Stimulated activated CD4-positive, alpha-beta T cell treated with anti-CD3 and anti-CD28 coated beads, Interleukin-12 subunit alpha, Interleukin-12 subunit beta, amount 100 ng/mL, for 24 hours (primary cell): ENCODE measurements at regions not wholly inside any gene's neighbourhood (a gene's known extent, or its start where the extent isn't known, plus 50 kb on each side); places are given as distances from the start of the nearest gene placed in this dataset.

ENCODE experiments used
- DNase-seq, 2 experiments: peaks; one replicate each; pipeline ENCODE4 v3.0.0-alpha.2; 2020; ENCODE audit warnings: low read depth in 2 of 2

- no peak for DNase-seq
These were observed 110.5 kb upstream of the HABP2 start for GRCh38 chr10:113442336-113442735.

- DNase-seq, result no peak
These were observed 109.5 kb upstream of the HABP2 start for GRCh38 chr10:113443141-113443925.

GRCh38 chr10:113444766-113445365 lies 108.0 kb upstream of the HABP2 start:
- DNase-seq, result no peak

- DNase-seq, result no peak
These were observed 107.1 kb upstream of the HABP2 start for GRCh38 chr10:113445736-113446135.

GRCh38 chr10:113446739-113447138 lies 106.1 kb upstream of the HABP2 start:
- DNase-seq, result no peak

GRCh38 chr10:113447278-113447677 lies 105.6 kb upstream of the HABP2 start:
- DNase-seq, result no peak

GRCh38 chr10:113449006-113449695 lies 103.7 kb upstream of the HABP2 start:
- DNase-seq, result no peak

GRCh38 chr10:113450046-113450804 lies 102.6 kb upstream of the HABP2 start:
- no peak for DNase-seq

- no peak for DNase-seq
These were observed 101.9 kb upstream of the HABP2 start for GRCh38 chr10:113450906-113451305.

- DNase-seq, result no peak
These were observed 100.6 kb upstream of the HABP2 start for GRCh38 chr10:113452146-113452845.

- DNase-seq, result no peak
These were observed 99.5 kb upstream of the HABP2 start for GRCh38 chr10:113453351-113453750.

- DNase-seq, result no peak
These were observed 98.4 kb upstream of the HABP2 start for GRCh38 chr10:113454341-113455061.

- DNase-seq, result no peak
These were observed 96.9 kb upstream of the HABP2 start for GRCh38 chr10:113455947-113456346.

GRCh38 chr10:113456741-113457140 lies 96.1 kb upstream of the HABP2 start:
- DNase-seq, result no peak

- no peak for DNase-seq
These were observed 95.4 kb upstream of the HABP2 start for GRCh38 chr10:113457408-113457807.

- no peak for DNase-seq
These were observed 94.4 kb upstream of the HABP2 start for GRCh38 chr10:113458451-113458850.

GRCh38 chr10:113458944-113459343 lies 93.9 kb upstream of the HABP2 start:
- no peak for DNase-seq

- DNase-seq, result no peak
These were observed 93.1 kb upstream of the HABP2 start for GRCh38 chr10:113459626-113460280.

GRCh38 chr10:113463083-113463482 lies 89.8 kb upstream of the HABP2 start:
- DNase-seq, result no peak

GRCh38 chr10:113463777-113464176 lies 89.1 kb upstream of the HABP2 start:
- no peak for DNase-seq
